Endothelial cell of umbilical vein (primary cell): ENCODE measurements at regions not wholly inside any gene's neighbourhood (a gene's known extent, or its start where the extent isn't known, plus 50 kb on each side); places are given as distances from the start of the nearest gene placed in this dataset.

Experiments
- BruUV-seq: library from RNA; stranded (reverse); fragments of 400-500 nt; replicated peaks from 2 replicates; lab custom pipeline; 2021; lab: Mats Ljungman, UMichigan
- CTCF ChIA-PET: fragments of 300-600, 350-600 bp; sonication (Branson Sonifier 250); formaldehyde crosslinking; loops from one replicate; lab custom pipeline; 2021; ENCODE audit warnings: antibody characterized with exemption, inconsistent platforms; lab: Charles Lee
- POLR2A ChIA-PET: fragments of 300-600, 350-600 bp; sonication (Branson Sonifier 250); formaldehyde crosslinking; loops from one replicate; lab custom pipeline; 2021; ENCODE audit warnings: antibody characterized with exemption, inconsistent platforms; lab: Charles Lee
- DNase-seq: peaks from one replicate; pipeline ENCODE4 v3.0.0-alpha.2; 2011; ENCODE audit warnings: low read depth, low spot score
- FAIRE-seq: peaks from 2 replicates; lab custom pipeline; 2011; peaks lifted over from hg19 to GRCh38; lab: Jason Lieb, UNC
- H2AFZ ChIP-seq: 2 replicates; pipeline ENCODE4 v1.6.0; 2012; ENCODE audit warnings: low read depth, low read length, control low read depth, inconsistent platforms
- H3K27ac ChIP-seq: 2 replicates; pipeline ENCODE4 v1.5.1; 2011; ENCODE audit warnings: low read depth, mild to moderate bottlenecking, control low read depth, low read length, moderate library complexity; ENCODE audit not compliant: insufficient read depth
- H3K27me3 ChIP-seq, 2 experiments: 2 replicates each; pipeline versions ENCODE4 v1.6.0 to v1.6.1; 2011; ENCODE audit warnings: low read length in 2 of 2, mixed read lengths in 1 of 2; ENCODE audit not compliant: control insufficient read depth in 2 of 2, insufficient read depth in 2 of 2
- H3K36me3 ChIP-seq, 2 experiments: 2 replicates in 1 of 2; 3 replicates in 1 of 2; pipeline ENCODE4 v1.5.1; 2011; ENCODE audit warnings: low read length in 2 of 2, mild to moderate bottlenecking in 1 of 2, moderate library complexity in 1 of 2; ENCODE audit not compliant: control insufficient read depth in 2 of 2, insufficient read depth in 2 of 2; ENCODE audit errors: extremely low read depth in 1 of 2
- H3K4me1 ChIP-seq: 3 replicates; pipeline ENCODE4 v1.5.1; 2011; ENCODE audit warnings: mild to moderate bottlenecking, low read length; ENCODE audit not compliant: control insufficient read depth, insufficient read depth; ENCODE audit errors: extremely low read depth
- H3K4me2 ChIP-seq: 2 replicates; pipeline ENCODE4 v1.6.1; 2011; ENCODE audit warnings: low read length, control low read depth, mixed read lengths; ENCODE audit not compliant: insufficient read depth
- H3K4me3 ChIP-seq, 3 experiments: fragments of 200-600 bp in 1 of 3; sonication (generic), shearing (Covaris generic) in 1 of 3; replicated peaks in 1 of 3; 2 replicates each; pipeline ENCODE4 v1.5.1; 2011 to 2016; ENCODE audit warnings: control low read depth in 3 of 3, low read length in 3 of 3, mild to moderate bottlenecking in 2 of 3, inconsistent platforms in 1 of 3, low read depth in 1 of 3, moderate library complexity in 1 of 3; ENCODE audit not compliant: insufficient read depth in 1 of 3
- H3K79me2 ChIP-seq: 2 replicates; pipeline ENCODE4 v1.6.0; 2012; ENCODE audit warnings: low read length, inconsistent platforms; ENCODE audit not compliant: control insufficient read depth, insufficient read depth
- H3K9ac ChIP-seq: replicated peaks from 2 replicates; pipeline ENCODE3; 2011; ENCODE audit warnings: low read length, control low read depth; ENCODE audit not compliant: insufficient read depth; ENCODE audit errors: extremely low read depth
- H3K9me1 ChIP-seq: replicated peaks from 3 replicates; pipeline ENCODE4 v1.6.0; 2011; ENCODE audit warnings: mild to moderate bottlenecking, low read length; ENCODE audit not compliant: control insufficient read depth, insufficient read depth; ENCODE audit errors: extremely low read depth
- H3K9me3 ChIP-seq: replicated peaks from 2 replicates; pipeline ENCODE4 v1.5.1; 2012; ENCODE audit warnings: low read length, inconsistent platforms; ENCODE audit not compliant: control insufficient read depth, insufficient read depth
- H4K20me1 ChIP-seq: replicated peaks from 2 replicates; pipeline ENCODE3; 2011; ENCODE audit warnings: mild to moderate bottlenecking, low read length; ENCODE audit not compliant: control insufficient read depth, insufficient read depth; ENCODE audit errors: extremely low read depth
- CTCF ChIP-seq, 2 donors: IDR thresholded peaks; 1 replicate in 1 of 2; 2 replicates in 1 of 2; pipeline ENCODE4 v1.5.1; 2011; ENCODE audit warnings: low read length in 2 of 2, mild to moderate bottlenecking in 2 of 2, moderate library complexity in 2 of 2, control low read depth in 1 of 2, inconsistent platforms in 1 of 2, low read depth in 1 of 2; ENCODE audit not compliant: insufficient read depth in 1 of 2; ENCODE audit errors: extremely low read depth in 1 of 2
- EZH2 ChIP-seq: IDR thresholded peaks from 2 replicates; pipeline ENCODE4 v1.6.1; 2012; ENCODE audit warnings: borderline replicate concordance, low read depth, mild to moderate bottlenecking, moderate library complexity, low read length, inconsistent platforms; ENCODE audit not compliant: severe bottlenecking
- FOS ChIP-seq: IDR thresholded peaks from 2 replicates; pipeline ENCODE4 v1.6.1; 2011; ENCODE audit warnings: mild to moderate bottlenecking, low read length, moderate library complexity, borderline replicate concordance; ENCODE audit not compliant: insufficient read depth
- GATA2 ChIP-seq: IDR thresholded peaks from 2 replicates; pipeline ENCODE4 v1.7.0; 2011; ENCODE audit warnings: low read depth, mild to moderate bottlenecking, moderate library complexity, mixed read lengths, low read length; ENCODE audit not compliant: insufficient read length, insufficient read depth
- JUN ChIP-seq: IDR thresholded peaks from 2 replicates; pipeline ENCODE4 v1.6.1; 2011; ENCODE audit warnings: borderline replicate concordance, low read depth; ENCODE audit not compliant: insufficient read length, insufficient read depth
- MAX ChIP-seq: IDR thresholded peaks from 2 replicates; pipeline ENCODE4 v1.6.1; 2011; ENCODE audit not compliant: insufficient read depth, insufficient read length
- MYC ChIP-seq: IDR thresholded peaks from one replicate; pipeline ENCODE4 v1.6.1; 2011; ENCODE audit warnings: mild to moderate bottlenecking, low read depth, low read length
- POLR2A ChIP-seq: IDR thresholded peaks from 2 replicates; pipeline ENCODE4 v1.6.1; 2012; ENCODE audit warnings: low read depth, mild to moderate bottlenecking, control low read depth, low read length
- POLR2AphosphoS5 ChIP-seq: IDR thresholded peaks from 2 replicates; pipeline ENCODE4 v1.6.1; 2012; ENCODE audit warnings: low read depth, mild to moderate bottlenecking, control low read depth, low read length, moderate library complexity; ENCODE audit not compliant: insufficient read depth
- dilution Hi-C: fragments of 300-500 bp; cut with MboI; formaldehyde crosslinking; loops from one replicate; pipeline ENCODE4 v1.15.0; 2019; ENCODE audit warnings: low sequenced_read_pairs; ENCODE audit not compliant: extremely low pct_ligation_motif_present
- intact Hi-C: fragments of 100-400 bp; cut with micrococcal nuclease; formaldehyde crosslinking; loops from one replicate; pipeline ENCODE4 v1.10.0; 2022

- Histone ChIP-seq H3K4me2 (no peak overlapping the region), H3K4me3 (no peak overlapping the region), H3K4me1 (no peaks in the 10 kb centered on the region), H3K27ac (no peak overlapping the region), H3K36me3 (no peaks in the 10 kb centered on the region), H4K20me1 (no peaks in the 10 kb centered on the region), H3K9me1 (no peaks in the 10 kb centered on the region), H3K9ac (no peak overlapping the region), H2AFZ (no peak overlapping the region), H3K9me3 (no peaks in the 10 kb centered on the region), H3K27me3 (no peaks in the 10 kb centered on the region), H3K79me2 (no peaks in the 10 kb centered on the region)
- intact Hi-C loops (no loop called here), dilution Hi-C loops (no loop called here)
- TF ChIP-seq POLR2A (no peak), FOS (no peak), MAX (no peak), POLR2AphosphoS5 (no peak), CTCF (IDR thresholded peaks at IDR 0.05; ENCODE audit: extremely low read depth in 1 of 2, insufficient read depth in 1 of 2, low read depth in 1 of 2, low read length in 2 of 2) (no peak), GATA2 (no peak), MYC (no peak), JUN (no peak), EZH2 (no peak)
- POLR2A ChIA-PET = no interaction called here
- BruUV-seq = no TSS peak
- CTCF ChIA-PET = interaction anchor here (0.9 to 1.5 kb wide), 4 partner anchors 10 to 14 kb away, joined by 3 to 6 read pairs (median 4); no protein-coding TSS in a partner anchor
- FAIRE-seq (no peak), DNase-seq (no peak)
Measured at GRCh38 chr10:90992462-90992861, 71.6 kb upstream of the ANKRD1 start.
